ENCODE measurements at regions not wholly inside any gene's neighbourhood (a gene's known extent, or its start where the extent isn't known, plus 50 kb on each side); places are given as distances from the start of the nearest gene placed in this dataset.

GRCh38 chr13:53749306-53749705, 720.7 kb downstream of the OLFM4 start:
- Histone ChIP-seq H3K27ac (replicated peaks) (no peak overlapping the region), H3K4me3 (no peak overlapping the region), H3K36me3 (no peaks in the 10 kb centered on the region), H3K4me1 (no peaks in the 10 kb centered on the region), H3K9me3 (replicated peaks) (no peaks in the 10 kb centered on the region), H3K27me3 (ENCODE audit: low read depth) (no peaks in the 10 kb centered on the region)
- intact Hi-C loops (cut with micrococcal nuclease) = no loop called here
- no peak for DNase-seq
- no peak for TF ChIP-seq CTCF (IDR thresholded peaks at IDR 0.05; ENCODE audit: borderline replicate concordance)

GRCh38 chr13:53759016-53759415, 730.4 kb downstream of the OLFM4 start:
- no peak for DNase-seq
- H3K27me3 ChIP-seq (ENCODE audit: low read depth) = no peaks in the 10 kb centered on the region
- no peak overlapping the region for H3K4me3 ChIP-seq
- no peak for TF ChIP-seq CTCF (IDR thresholded peaks at IDR 0.05; ENCODE audit: borderline replicate concordance)
- no peak overlapping the region for H3K27ac ChIP-seq (replicated peaks)
- H3K4me1 ChIP-seq = no peaks in the 10 kb centered on the region
- no peaks in the 10 kb centered on the region for H3K36me3 ChIP-seq
- no peaks in the 10 kb centered on the region for H3K9me3 ChIP-seq (replicated peaks)
- intact Hi-C loops (cut with micrococcal nuclease) = no loop called here

GRCh38 chr13:53775807-53776206, 747.2 kb downstream of the OLFM4 start:
- intact Hi-C loops (cut with micrococcal nuclease) = no loop called here
- no peaks in the 10 kb centered on the region for H3K4me1 ChIP-seq
- no peak for DNase-seq
- TF ChIP-seq CTCF (IDR thresholded peaks at IDR 0.05; ENCODE audit: borderline replicate concordance) = no peak
- no peak overlapping the region for H3K27ac ChIP-seq (replicated peaks)
- H3K27me3 ChIP-seq (ENCODE audit: low read depth) = no peaks in the 10 kb centered on the region
- H3K9me3 ChIP-seq (replicated peaks) = no peaks in the 10 kb centered on the region
- no peak overlapping the region for H3K4me3 ChIP-seq
- H3K36me3 ChIP-seq = no peaks in the 10 kb centered on the region

DNA sequence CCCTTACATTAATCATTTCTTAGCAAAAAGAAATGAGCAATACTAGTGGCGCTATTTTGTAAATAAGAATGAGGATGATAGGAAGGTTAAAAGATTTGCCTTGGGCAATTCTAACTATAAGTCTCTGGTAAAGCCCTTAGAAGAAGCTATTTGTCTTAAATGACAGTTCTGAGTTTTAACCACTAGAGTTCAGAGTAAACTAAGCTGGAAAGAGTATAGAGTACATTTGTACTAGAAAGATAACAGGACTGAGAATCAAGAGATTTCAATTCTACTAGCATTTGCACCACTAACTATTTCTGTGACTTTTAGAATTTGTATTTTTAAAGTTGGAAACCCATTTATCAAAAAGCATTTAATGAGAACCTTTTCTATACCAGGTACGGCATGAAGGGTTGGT, 750.3 kb downstream of the OLFM4 start:
- TF ChIP-seq CTCF (IDR thresholded peaks at IDR 0.05; ENCODE audit: borderline replicate concordance) = no peak
- H3K27ac ChIP-seq (replicated peaks) = no peak overlapping the region
- intact Hi-C loops (cut with micrococcal nuclease) = no loop called here
- H3K9me3 ChIP-seq (replicated peaks) = no peaks in the 10 kb centered on the region
- no peak for DNase-seq
- H3K36me3 ChIP-seq = no peaks in the 10 kb centered on the region
- H3K4me3 ChIP-seq = no peak overlapping the region
- no peaks in the 10 kb centered on the region for H3K4me1 ChIP-seq
- H3K27me3 ChIP-seq (ENCODE audit: low read depth) = peaks cover 7% of the 10 kb centered on the region

DNA sequence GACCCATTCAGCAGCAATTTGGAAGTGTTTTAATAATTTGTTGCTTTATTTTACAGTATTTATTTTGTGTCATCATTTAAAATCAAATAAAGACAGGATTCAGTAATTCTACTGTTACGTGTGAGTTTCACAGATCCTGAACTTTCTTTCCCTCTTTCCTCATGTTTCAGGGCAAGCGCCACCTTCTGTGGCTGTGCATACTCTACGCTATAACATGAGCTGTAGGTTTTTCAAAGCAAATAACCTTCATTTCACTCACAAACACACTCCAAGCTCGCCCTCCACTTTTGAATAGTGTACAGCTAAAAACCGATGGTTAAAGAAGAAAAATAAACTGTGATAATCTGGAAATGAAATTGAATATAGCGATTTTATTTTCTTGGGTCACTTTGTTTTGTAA, 753.3 kb downstream of the OLFM4 start:
- Histone ChIP-seq H3K36me3 (no peaks in the 10 kb centered on the region), H3K4me3 (no peak overlapping the region), H3K9me3 (replicated peaks) (no peaks in the 10 kb centered on the region), H3K27me3 (ENCODE audit: low read depth) (peaks cover 14% of the 10 kb centered on the region), H3K27ac (replicated peaks) (no peak overlapping the region), H3K4me1 (no peaks in the 10 kb centered on the region)
- no peak for TF ChIP-seq CTCF (IDR thresholded peaks at IDR 0.05; ENCODE audit: borderline replicate concordance)
- intact Hi-C loops (cut with micrococcal nuclease) = no loop called here
- DNase-seq = no peak

- Histone ChIP-seq H3K36me3 (no peaks in the 10 kb centered on the region), H3K27ac (replicated peaks) (no peak overlapping the region), H3K27me3 (ENCODE audit: low read depth) (peaks cover 14% of the 10 kb centered on the region), H3K9me3 (replicated peaks) (no peaks in the 10 kb centered on the region), H3K4me3 (peak overlapping the region; percentile 45), H3K4me1 (no peaks in the 10 kb centered on the region)
- TF ChIP-seq CTCF (IDR thresholded peaks at IDR 0.05; ENCODE audit: borderline replicate concordance) = peak; percentile 81
- DNase-seq = no peak
- intact Hi-C loops (cut with micrococcal nuclease) = no loop called here
Observed at GRCh38 chr13:53782488-53782961, 753.9 kb downstream of the OLFM4 start.
